Stimulated activated CD4-positive, alpha-beta T cell treated with anti-CD3 and anti-CD28 coated beads, Interleukin-1b, Interleukin-23, amount 100 ng/mL, for 48 hours (primary cell): ENCODE measurements at regions not wholly inside any gene's neighbourhood (a gene's known extent, or its start where the extent isn't known, plus 50 kb on each side); places are given as distances from the start of the nearest gene placed in this dataset.

Source experiments
- DNase-seq: peaks from one replicate; pipeline ENCODE4 v3.0.0-alpha.2; 2020

- no peak for DNase-seq
Measured at GRCh38 chr5:71865665-71866320, 146.7 kb downstream of the CARTPT start.

DNA sequence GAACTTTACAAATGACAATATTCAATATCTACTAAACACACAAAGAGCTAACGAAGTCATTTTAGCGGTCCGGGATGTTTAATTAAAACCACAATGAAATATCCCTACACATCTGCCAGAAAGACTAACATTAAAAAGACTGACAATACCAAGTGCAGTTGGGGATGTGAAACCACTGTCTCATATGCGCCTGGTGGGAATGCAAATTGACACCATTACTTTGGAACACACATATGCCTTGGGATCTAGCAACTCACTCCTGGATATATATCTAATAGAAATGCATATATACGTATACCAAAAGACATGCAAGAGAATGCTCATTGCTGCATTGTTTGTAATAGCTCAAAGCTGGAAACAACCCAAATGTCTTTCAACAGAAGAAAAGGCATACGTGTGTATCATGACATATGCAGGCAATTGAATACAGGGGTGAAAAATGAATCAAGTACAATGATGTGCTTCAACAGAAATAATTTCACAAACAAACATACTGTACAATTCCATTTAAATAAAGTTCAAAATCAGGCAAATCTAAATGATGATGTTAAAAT, 153.3 kb downstream of the CARTPT start:
- no peak for DNase-seq

DNA sequence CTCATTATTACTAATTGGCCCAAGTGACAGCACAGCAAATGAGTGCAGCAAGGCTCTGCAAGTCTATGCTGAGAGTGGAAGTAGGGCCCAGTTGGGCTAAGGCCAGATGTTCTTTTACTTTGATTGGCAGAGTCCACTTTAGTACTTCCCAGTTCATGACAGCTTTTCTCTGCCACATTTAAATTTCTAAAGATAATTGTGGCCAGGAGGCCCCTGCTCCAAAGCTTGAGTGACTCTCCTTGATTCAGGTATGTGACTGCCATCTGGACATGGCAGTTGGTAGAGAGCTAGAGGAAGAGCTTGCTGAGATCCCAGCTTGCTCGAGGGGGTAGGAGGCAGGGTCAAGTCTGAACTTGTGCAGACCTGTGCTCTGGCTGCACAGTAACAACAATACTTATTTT, 154.1 kb downstream of the CARTPT start:
- DNase-seq: no peak

- DNase-seq: no peak
Measured at GRCh38 chr5:71874521-71874920, 155.4 kb downstream of the CARTPT start.

DNA sequence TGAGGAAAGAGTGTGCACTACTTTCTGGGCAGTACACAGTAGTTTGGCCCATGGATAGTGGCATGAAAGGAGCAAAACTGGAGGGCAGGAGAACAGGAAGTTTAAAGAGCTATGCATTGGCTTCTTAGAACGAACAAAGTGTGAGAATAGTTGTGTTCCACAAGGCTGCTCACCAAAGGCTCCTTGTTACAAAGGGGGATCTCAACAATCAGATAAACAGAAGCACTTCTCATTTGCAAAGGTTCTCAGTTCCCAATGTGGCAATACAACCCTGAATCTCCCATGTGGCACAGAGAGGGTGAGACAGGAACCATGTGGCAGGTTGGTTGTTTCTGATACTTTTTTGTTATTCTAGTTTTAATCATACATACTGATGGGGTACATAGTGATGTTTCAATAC, 158.4 kb downstream of the CARTPT start:
- DNase-seq: no peak

DNA sequence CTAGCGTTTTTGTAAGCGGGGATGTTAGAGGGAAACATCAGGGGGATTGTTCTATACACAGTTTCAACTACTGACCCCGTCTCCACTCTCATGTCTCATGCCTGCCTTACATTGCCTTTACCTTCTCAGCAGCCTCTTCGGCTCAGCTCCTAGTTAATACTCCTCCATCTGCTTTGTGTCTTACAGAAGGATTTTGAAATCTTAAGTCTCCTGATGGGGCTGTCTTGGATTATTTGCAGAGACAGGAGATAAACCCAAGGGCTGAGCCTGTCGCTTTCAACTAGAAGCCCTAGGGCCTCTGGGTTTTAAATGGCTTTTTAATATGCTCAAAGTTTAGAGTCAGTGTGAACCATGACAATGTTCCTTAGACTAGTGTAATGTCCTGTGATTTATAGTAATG, 161.5 kb downstream of the CARTPT start:
- no peak for DNase-seq

DNA sequence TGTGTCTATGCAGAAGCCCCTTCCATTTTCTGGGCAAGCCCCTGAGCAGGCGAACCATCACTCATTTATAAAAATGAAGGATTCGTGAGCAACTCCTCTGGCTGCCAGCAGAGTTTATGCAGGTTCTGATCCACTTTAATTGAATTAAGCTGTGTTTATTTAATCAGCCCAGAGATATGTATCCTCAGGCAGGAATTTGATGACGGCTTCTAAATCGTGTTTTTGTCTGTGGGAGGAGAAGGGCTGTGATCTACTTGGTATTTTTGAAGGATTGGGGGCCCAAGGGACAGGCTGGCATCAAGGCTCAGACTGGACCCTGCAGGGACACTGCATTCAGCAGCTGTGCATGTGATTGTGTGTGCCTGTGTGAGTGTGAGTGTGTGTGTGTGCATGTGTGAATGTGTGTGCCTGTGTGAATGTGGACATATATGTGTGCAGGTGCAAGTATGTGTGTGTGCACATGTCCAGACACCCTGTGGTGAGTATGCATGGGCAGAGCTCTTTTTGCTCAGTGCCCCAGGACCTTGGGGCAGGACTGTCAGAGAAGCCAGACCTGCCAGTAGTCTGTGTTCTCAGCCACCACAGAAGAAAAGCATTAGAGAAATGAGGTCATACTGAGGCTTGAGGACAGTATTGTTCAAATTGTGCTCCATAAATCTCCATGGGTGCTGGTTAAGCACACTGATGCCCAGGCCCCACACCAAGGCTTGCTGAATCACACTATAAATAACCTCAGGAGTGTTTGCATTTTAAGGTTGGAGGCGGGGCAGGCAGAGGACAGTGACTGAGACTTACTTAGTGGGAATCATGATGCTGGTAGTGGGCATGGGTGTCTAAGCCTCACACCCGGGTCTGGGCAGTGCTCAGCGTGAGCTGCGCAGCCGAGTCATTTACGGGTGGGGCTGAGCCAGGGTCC, 164.0 kb downstream of the CARTPT start:
- DNase-seq: no peak

DNA sequence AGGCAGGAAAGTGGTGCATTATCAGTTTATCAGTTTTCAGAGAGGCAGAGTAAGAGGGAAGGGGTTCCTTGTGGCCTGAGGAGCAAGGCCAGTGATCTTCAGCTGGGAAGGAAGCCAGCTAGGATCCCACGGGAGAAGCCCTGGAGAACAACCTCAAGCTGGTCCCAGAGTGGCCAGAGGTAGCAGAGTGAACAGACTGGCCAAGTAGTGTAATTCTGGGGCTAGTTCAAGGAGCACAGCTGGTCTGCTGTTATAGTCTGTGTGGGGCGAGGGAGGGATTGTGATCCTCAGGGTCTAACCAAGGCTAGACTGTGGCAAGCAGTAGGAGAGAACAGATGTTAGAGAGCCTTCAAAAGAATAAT, 164.6 kb downstream of the CARTPT start:
- no peak for DNase-seq

GRCh38 chr5:71884926-71885325, 165.9 kb downstream of the CARTPT start:
- no peak for DNase-seq

GRCh38 chr5:71886406-71886805, 167.3 kb downstream of the CARTPT start:
- DNase-seq: no peak

GRCh38 chr5:71887680-71888079, 168.6 kb downstream of the CARTPT start:
- no peak for DNase-seq

GRCh38 chr5:71891406-71891805, 172.3 kb downstream of the CARTPT start:
- DNase-seq: no peak

DNA sequence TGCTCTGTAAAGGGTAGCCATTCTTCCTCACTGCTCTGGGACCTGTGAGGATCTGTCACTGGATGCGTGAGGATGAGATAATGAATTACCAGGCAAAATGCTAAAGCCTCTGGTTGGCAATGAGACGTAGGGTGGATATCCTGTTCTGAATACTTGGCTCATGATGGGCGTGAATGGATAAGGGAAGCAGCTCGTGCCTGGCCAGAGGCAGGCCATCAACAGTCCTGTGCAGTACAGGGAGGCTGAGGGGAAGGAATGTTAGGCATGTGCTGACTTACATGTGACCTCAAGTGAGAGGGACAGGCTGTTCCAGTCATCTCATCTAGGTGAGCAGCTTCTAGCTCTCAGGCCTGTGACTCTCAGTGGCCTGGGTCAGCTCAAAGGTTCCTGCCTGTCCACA, 172.8 kb downstream of the CARTPT start:
- DNase-seq: no peak

DNA sequence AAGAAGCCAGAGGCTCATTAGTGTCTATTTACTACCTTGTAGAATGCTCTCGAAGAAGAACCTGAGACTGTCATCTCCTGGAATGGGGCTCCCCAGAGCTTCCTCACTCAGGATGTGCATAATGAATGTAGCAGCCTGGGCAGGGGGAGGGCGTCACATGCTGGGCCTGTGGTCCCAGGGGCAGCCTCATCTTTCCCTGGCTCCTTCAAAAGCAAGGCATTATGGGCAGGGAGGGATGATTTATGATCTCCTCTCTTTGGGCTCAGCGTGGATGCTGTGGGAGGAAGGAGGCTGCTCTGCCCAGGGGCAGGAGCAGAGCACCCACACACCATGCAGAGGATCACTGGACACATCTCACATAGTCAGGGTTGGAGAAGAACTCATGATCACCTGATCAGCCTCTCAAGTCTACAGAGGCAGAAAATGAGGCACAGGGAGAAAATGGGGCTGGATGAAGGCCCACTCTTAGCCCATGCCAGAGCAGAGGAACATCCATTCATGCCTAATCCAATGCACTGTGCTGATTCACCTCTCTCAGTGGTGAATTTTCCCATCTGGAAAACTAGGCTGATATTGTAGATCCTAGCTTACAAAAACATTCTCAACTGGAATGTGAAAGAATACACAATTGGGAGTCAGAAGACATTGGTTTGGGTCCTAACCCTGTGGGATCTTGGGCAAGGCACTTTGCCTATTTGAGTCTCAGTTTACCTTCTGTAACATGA, 173.7 kb downstream of the CARTPT start:
- no peak for DNase-seq

DNA sequence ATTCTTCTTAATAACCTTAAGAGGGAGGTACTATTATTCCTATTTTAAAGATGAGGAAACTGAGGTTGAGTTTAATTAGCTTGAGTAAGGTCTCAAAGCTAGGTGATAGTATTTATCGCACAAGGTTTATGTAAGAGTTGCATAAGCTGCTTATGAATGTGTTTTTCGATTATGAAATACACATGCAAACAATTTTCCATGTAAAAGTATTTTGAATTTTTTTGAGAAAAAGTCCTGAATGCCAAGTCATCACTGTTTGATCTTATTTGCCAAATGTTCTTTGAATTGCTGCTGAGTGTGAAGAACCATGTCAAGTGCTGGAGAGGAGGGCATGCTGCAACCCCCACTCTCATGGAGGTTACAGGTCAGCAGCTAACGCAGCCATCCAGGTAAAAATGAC, 174.4 kb downstream of the CARTPT start:
- no peak for DNase-seq

- DNase-seq: no peak
Measured at GRCh38 chr5:71894091-71894490, 175.0 kb downstream of the CARTPT start.

DNA sequence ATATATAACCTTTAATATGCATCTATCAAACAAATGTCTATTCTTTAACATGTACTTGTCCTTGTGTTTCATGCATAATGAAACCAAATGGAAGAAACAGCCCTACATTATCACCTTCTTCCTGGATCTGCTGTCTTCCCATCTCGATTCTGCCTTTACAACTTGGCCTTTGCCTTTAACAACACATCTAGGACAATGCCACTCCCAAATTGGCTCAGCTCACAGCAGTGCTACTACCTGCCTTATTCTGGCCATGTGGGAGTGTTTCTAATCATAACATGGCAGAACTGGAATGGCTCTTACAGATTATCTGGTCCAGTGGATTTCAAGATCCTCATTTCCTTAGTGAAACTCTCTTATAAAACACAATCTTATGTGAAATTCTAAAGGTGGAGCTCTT, 176.5 kb downstream of the CARTPT start:
- no peak for DNase-seq

DNA sequence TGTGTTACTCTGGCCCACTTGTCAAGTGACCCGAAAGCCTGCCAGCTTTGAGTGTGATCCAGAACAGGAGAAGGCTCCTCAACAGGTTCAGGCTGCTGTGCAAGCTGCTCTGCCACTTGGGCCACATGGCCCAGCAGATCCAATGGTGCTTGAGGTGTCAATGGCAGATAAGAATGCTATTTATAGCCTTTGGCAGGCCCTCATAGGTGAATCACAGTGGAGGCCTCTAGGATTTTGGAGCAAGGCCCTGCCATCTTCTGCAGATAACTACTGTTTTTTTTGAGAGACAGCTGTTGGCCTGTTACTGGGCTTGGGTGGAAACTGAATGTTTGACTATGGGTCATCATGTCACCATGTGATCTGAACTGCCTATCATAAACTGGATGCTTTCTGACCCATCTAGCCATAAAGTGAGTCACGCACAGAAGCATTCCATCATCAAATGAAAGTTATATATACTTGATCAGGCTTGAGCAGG, 180.8 kb downstream of the CARTPT start:
- no peak for DNase-seq

DNA sequence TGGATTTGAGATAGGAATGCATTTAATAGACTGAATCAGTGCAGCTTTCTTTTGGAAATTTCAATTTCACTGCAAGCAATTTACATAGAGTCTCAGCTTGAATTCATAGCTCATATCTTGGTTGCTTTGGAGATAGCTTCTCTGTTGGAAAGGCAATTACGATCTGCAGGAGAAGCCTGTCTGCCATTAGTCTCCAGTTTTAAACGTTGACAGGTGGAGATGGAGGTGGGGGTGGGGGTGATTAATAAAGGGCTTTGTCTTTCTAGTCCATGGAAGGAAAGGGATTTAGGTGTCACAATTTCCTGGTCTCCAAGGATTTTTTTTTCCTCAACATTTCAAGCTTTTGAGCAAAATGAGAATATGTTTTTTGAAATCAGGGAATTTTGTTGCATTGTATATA, 184.7 kb downstream of the CARTPT start:
- DNase-seq: no peak

DNA sequence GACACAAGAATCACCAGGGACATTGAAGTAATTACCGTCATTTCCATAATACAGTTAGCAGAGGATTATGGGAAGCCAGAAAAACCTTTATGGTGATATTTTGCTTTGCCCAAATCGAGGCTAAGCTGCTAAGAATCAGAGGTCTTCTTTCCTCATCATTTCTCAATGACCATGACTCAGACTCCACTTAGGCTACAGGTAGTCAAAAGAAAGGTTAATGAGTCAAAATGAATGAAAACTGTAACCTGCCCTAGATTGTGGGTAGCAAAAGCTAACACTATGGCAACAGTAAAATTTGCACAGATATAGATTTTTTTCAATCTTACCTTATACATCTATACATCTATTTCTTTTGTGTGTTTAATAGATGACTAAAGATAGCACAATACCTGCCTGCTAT, 185.8 kb downstream of the CARTPT start:
- DNase-seq: no peak

GRCh38 chr5:71905834-71906711, 187.0 kb downstream of the CARTPT start:
- no peak for DNase-seq

GRCh38 chr5:71907001-71907588, 188.0 kb downstream of the CARTPT start:
- DNase-seq: no peak
